IMR-90 (cell line): ENCODE measurements at regions not wholly inside any gene's neighbourhood (a gene's known extent, or its start where the extent isn't known, plus 50 kb on each side); places are given as distances from the start of the nearest gene placed in this dataset.

Experiments used
- BHLHE40 ChIP-seq: fragments of 150-350 bp; IDR thresholded peaks from 2 replicates; pipeline ENCODE4 v1.6.1; 2016; ENCODE audit warnings: mild to moderate bottlenecking, low read depth, low read length
- CEBPB ChIP-seq: IDR thresholded peaks from 2 replicates; pipeline ENCODE4 v1.6.1; 2012; ENCODE audit warnings: low read depth, low read length, improper control_type of control experiment
- CHD1 ChIP-seq: IDR thresholded peaks from 2 replicates; pipeline ENCODE4 v1.6.1; 2012; ENCODE audit warnings: low read depth, low read length, improper control_type of control experiment
- FOS ChIP-seq: fragments of 150-350 bp; IDR thresholded peaks from 2 replicates; pipeline ENCODE4 v1.6.1; 2016; ENCODE audit warnings: low read depth, low read length
- MAFK ChIP-seq: IDR thresholded peaks from 2 replicates; pipeline ENCODE4 v1.6.1; 2012; ENCODE audit warnings: low read depth, low read length, improper control_type of control experiment
- MAZ ChIP-seq: IDR thresholded peaks from 2 replicates; pipeline ENCODE4 v1.6.1; 2012; ENCODE audit warnings: low read depth, mild to moderate bottlenecking, low read length, improper control_type of control experiment, moderate library complexity, borderline replicate concordance
- MXI1 ChIP-seq: IDR thresholded peaks from 2 replicates; pipeline ENCODE4 v1.6.1; 2012; ENCODE audit warnings: low read depth, mild to moderate bottlenecking, low read length, moderate library complexity, borderline replicate concordance
- POLR2A ChIP-seq: IDR thresholded peaks from 2 replicates; pipeline ENCODE4 v1.6.1; 2012; ENCODE audit warnings: mild to moderate bottlenecking, low read depth, low read length
- RAD21 ChIP-seq: IDR thresholded peaks from 2 replicates; pipeline ENCODE4 v1.6.1; 2012; ENCODE audit warnings: low read length, improper control_type of control experiment
- RCOR1 ChIP-seq: IDR thresholded peaks from 2 replicates; pipeline ENCODE4 v1.6.1; 2012; ENCODE audit warnings: mild to moderate bottlenecking, low read length, improper control_type of control experiment; ENCODE audit not compliant: insufficient replicate concordance
- RFX5 ChIP-seq: IDR thresholded peaks from 2 replicates; pipeline ENCODE4 v1.8.0; 2012; ENCODE audit warnings: low read depth, mild to moderate bottlenecking, low read length, moderate library complexity
- SMC3 ChIP-seq: fragments of 150-350 bp; IDR thresholded peaks from 2 replicates; pipeline ENCODE4 v1.6.1; 2016; ENCODE audit warnings: low read depth, mild to moderate bottlenecking, antibody characterized with exemption, low read length, moderate library complexity
- TF ChIP-seq, protein P1 (sequence below): conservative IDR thresholded peaks from 2 replicates; pipeline ENCODE4 v1.5.1; 2012; ENCODE audit warnings: mild to moderate bottlenecking, low read depth, low read length, improper control_type of control experiment
- TF ChIP-seq, protein P2 (sequence below): fragments of 150-350 bp; IDR thresholded peaks from 2 replicates; pipeline ENCODE4 v1.6.1; 2017; ENCODE audit warnings: mild to moderate bottlenecking, antibody characterized with exemption, low read length, low read depth

DNA sequence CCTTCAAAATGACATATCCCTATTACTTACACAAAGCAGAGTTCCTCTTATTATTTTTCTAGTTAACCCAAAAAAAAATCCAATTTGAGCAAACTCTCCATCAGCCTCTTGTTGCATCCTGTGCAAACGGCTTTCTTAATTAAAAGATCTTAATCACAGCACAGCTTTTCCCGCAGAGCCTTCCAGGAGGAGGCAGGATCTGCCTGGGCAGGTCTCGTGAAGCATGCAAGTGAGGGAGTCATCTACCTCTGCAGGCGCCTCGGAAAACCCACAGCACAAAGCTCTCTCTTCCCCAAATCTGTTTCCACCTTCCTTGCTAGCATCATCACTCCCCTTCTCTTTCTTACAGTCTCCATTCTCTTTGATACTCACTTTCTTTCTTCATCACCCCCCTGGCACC, 100.4 kb downstream of the EN1 start:
- TF ChIP-seq, protein P1, sequence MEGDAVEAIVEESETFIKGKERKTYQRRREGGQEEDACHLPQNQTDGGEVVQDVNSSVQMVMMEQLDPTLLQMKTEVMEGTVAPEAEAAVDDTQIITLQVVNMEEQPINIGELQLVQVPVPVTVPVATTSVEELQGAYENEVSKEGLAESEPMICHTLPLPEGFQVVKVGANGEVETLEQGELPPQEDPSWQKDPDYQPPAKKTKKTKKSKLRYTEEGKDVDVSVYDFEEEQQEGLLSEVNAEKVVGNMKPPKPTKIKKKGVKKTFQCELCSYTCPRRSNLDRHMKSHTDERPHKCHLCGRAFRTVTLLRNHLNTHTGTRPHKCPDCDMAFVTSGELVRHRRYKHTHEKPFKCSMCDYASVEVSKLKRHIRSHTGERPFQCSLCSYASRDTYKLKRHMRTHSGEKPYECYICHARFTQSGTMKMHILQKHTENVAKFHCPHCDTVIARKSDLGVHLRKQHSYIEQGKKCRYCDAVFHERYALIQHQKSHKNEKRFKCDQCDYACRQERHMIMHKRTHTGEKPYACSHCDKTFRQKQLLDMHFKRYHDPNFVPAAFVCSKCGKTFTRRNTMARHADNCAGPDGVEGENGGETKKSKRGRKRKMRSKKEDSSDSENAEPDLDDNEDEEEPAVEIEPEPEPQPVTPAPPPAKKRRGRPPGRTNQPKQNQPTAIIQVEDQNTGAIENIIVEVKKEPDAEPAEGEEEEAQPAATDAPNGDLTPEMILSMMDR, result no peak
- TF ChIP-seq POLR2A (no peak), RCOR1 (no peak), RFX5 (no peak), CHD1 (no peak), MAZ (no peak), BHLHE40 (no peak), MXI1 (no peak), CEBPB (no peak), FOS (no peak), RAD21 (no peak), SMC3 (no peak), MAFK (no peak)
- TF ChIP-seq, protein P2, sequence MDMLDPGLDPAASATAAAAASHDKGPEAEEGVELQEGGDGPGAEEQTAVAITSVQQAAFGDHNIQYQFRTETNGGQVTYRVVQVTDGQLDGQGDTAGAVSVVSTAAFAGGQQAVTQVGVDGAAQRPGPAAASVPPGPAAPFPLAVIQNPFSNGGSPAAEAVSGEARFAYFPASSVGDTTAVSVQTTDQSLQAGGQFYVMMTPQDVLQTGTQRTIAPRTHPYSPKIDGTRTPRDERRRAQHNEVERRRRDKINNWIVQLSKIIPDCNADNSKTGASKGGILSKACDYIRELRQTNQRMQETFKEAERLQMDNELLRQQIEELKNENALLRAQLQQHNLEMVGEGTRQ, result no peak
